RWPE2 (cell line): ENCODE measurements at regions not wholly inside any gene's neighbourhood (a gene's known extent, or its start where the extent isn't known, plus 50 kb on each side); places are given as distances from the start of the nearest gene placed in this dataset.
A peak's percentile ranks its signal among the peaks of the same experiment; 100 is the strongest.

Experiments
- ATAC-seq: fragments of 200-7000 bp; cut with Tn5 transposase; 3 replicates; pipeline ENCODE4 v1.9.1; 2021; ENCODE audit warnings: low read depth
- DNase-seq: peaks from one replicate; pipeline ENCODE4 v3.0.0-alpha.2; 2020; ENCODE audit warnings: low spot score
- H3K27ac ChIP-seq: fragments of 450-650 bp; 2 replicates; pipeline ENCODE4 v1.5.1; 2017; ENCODE audit warnings: mild to moderate bottlenecking; ENCODE audit not compliant: poor library complexity, severe bottlenecking
- H3K27me3 ChIP-seq: fragments of 250-450 bp; sonication (Bioruptor Pico); 2 replicates; pipeline ENCODE4 v1.5.1; 2021; ENCODE audit warnings: mild to moderate bottlenecking, moderate library complexity; ENCODE audit not compliant: insufficient read depth, poor library complexity, severe bottlenecking
- H3K36me3 ChIP-seq: fragments of 250-450 bp; sonication (Bioruptor Pico); 2 replicates; pipeline ENCODE4 v1.5.1; 2020; ENCODE audit warnings: low read depth, mild to moderate bottlenecking, moderate library complexity
- H3K4me1 ChIP-seq: fragments of 250-450 bp; sonication (Bioruptor Pico); 2 replicates; pipeline ENCODE4 v1.5.1; 2021; ENCODE audit warnings: mild to moderate bottlenecking, moderate library complexity; ENCODE audit not compliant: insufficient read depth, poor library complexity, severe bottlenecking
- H3K4me3 ChIP-seq: fragments of 250-450 bp; sonication (Bioruptor Pico); 2 replicates; pipeline ENCODE4 v1.5.1; 2021; ENCODE audit warnings: mild to moderate bottlenecking, moderate library complexity; ENCODE audit not compliant: severe bottlenecking
- H3K9me3 ChIP-seq: fragments of 250-450 bp; sonication (Bioruptor Pico); 2 replicates; pipeline ENCODE4 v1.5.1; 2021; ENCODE audit warnings: mild to moderate bottlenecking, moderate library complexity; ENCODE audit not compliant: severe bottlenecking
- TF ChIP-seq, protein P1 (sequence below): fragments of 450-650 bp; IDR thresholded peaks from one replicate; pipeline ENCODE4 v1.5.1; 2017; ENCODE audit warnings: mild to moderate bottlenecking, moderate library complexity; ENCODE audit not compliant: poor library complexity, severe bottlenecking

DNA sequence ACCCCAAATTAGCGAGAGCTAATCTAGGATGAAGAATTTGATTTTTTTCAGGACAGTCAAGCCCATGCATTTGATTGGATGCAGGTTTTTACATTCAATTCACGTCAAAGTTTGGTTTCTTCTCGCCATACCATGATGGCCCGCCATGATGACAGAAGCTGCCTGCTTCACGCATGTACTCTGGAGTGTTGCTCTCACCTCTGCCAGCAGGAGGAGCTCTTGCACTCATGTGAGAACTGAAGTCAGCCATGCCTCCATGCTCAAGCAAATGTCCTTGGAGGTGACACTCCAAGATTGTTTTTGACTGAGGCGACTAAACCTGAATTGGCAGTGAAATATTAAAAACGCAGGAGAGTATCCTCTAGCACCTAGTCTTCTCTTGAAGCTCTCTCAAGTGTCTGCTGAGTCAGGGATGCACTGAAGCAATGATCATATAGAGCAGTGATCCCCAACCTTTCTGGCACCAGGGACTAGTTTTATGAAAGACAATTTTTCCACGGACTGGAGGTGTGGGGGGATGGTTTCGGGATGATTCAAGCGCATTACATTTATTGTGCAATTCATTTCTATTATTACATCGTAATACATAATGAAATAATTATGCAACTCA is 120.9 kb downstream of the SAMMSON start:
- H3K27ac ChIP-seq = no peak overlapping the region
- no peaks in the 10 kb centered on the region for H3K9me3 ChIP-seq
- peaks cover 8% of the 10 kb centered on the region for H3K27me3 ChIP-seq
- no peak overlapping the region for H3K4me3 ChIP-seq
- DNase-seq (no peak), ATAC-seq (0 out of 3 replicates have a peak, but pooled peaks have one; percentile 33)
- TF ChIP-seq, protein P1, sequence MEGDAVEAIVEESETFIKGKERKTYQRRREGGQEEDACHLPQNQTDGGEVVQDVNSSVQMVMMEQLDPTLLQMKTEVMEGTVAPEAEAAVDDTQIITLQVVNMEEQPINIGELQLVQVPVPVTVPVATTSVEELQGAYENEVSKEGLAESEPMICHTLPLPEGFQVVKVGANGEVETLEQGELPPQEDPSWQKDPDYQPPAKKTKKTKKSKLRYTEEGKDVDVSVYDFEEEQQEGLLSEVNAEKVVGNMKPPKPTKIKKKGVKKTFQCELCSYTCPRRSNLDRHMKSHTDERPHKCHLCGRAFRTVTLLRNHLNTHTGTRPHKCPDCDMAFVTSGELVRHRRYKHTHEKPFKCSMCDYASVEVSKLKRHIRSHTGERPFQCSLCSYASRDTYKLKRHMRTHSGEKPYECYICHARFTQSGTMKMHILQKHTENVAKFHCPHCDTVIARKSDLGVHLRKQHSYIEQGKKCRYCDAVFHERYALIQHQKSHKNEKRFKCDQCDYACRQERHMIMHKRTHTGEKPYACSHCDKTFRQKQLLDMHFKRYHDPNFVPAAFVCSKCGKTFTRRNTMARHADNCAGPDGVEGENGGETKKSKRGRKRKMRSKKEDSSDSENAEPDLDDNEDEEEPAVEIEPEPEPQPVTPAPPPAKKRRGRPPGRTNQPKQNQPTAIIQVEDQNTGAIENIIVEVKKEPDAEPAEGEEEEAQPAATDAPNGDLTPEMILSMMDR = peak; percentile 69
- no peaks in the 10 kb centered on the region for H3K36me3 ChIP-seq
- H3K4me1 ChIP-seq = no peaks in the 10 kb centered on the region

DNA sequence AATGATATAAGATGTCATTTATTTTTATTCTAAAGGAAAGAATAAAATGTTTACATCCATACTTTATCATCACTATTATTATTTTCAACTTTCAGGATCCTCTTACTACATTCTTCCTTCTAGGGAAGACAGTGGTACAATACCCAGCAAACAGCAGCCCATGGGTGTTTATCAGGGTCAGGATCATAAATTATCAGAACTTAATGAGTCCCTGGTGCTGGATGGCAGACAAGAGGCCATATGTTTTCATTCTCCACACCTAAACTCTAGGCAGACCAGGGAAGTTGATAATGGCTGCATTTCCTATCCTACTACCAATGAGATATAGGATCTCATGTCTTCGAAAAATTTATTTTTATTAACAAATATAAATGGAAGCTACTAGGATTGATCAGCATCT is 127.7 kb downstream of the SAMMSON start:
- Histone ChIP-seq H3K27ac (no peak overlapping the region), H3K4me1 (no peaks in the 10 kb centered on the region), H3K36me3 (no peaks in the 10 kb centered on the region), H3K27me3 (peaks cover 14% of the 10 kb centered on the region), H3K4me3 (no peak overlapping the region), H3K9me3 (no peaks in the 10 kb centered on the region)
- ATAC-seq (no peak), DNase-seq (no peak)
- TF ChIP-seq, protein P1 = no peak

DNA sequence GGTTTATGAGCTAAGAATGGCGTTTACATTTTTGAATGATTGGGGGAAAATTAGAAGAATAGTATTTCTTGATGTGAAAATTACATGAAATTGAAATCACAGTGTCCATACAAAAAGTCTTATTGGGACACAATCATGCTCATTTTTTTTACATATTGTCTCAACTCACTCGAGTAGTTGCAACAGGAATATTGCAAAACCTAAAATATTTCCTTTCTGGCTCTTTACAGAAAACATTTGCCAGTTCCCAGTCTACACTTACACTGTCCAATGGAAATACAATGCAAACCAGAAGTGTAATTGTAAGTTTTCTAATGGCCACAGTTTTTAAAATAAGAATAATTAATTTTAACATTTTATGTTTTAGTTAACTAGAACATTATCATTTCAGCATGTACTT is 137.8 kb downstream of the SAMMSON start:
- Histone ChIP-seq H3K9me3 (no peaks in the 10 kb centered on the region), H3K4me3 (no peak overlapping the region), H3K4me1 (no peaks in the 10 kb centered on the region), H3K27ac (no peak overlapping the region), H3K36me3 (no peaks in the 10 kb centered on the region), H3K27me3 (peaks cover 7% of the 10 kb centered on the region)
- TF ChIP-seq, protein P1 = no peak
- ATAC-seq = no peak
- DNase-seq = no peak

DNA sequence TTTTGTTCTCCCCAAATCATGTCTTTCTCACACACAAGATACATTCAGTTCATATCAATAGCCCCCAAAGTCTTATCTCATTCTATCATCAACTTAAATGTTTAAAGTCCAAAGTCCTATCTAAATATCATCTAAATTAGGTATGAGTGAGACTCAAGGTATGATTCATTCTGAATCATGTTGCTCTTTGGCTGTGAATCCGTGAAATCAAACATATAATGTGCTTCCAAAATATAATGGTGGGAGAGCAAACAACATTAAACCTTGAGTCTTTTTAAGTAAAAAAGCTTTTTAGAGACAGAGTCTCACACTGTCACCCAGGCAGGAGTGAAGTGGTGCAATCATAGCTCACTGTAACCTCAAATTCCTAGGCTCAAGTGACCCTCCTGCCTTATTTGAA is 139.1 kb downstream of the SAMMSON start:
- Histone ChIP-seq H3K27me3 (peaks cover 7% of the 10 kb centered on the region), H3K27ac (no peak overlapping the region), H3K4me3 (no peak overlapping the region), H3K36me3 (no peaks in the 10 kb centered on the region), H3K4me1 (no peaks in the 10 kb centered on the region), H3K9me3 (no peaks in the 10 kb centered on the region)
- DNase-seq = no peak
- TF ChIP-seq, protein P1 = no peak
- ATAC-seq = no peak
